T-helper 2 cell treated with Interferon-gamma antibody and Interleukin-4, amounts not matched to agents 5 μg/mL and 100 μg/mL, for 36 hours (primary cell): ENCODE measurements at regions not wholly inside any gene's neighbourhood (a gene's known extent, or its start where the extent isn't known, plus 50 kb on each side); places are given as distances from the start of the nearest gene placed in this dataset.
"Not testable (repeated sequence)": the region's sequence is repeated elsewhere in the genome, so short reads cannot be mapped to it uniquely, and the experiment has no call there.

Experiments used
- DNase-seq: peaks from one replicate; pipeline ENCODE4 v3.0.0; 2021; ENCODE audit warnings: low spot score
- H3K27ac Mint-ChIP-seq: one replicate; pipeline ENCODE4 v1.8.0; 2021; ENCODE audit warnings: mild to moderate bottlenecking, mixed read lengths
- H3K27me3 Mint-ChIP-seq: one replicate; pipeline ENCODE4 v1.8.0; 2021; ENCODE audit warnings: low read depth, mixed read lengths
- H3K36me3 Mint-ChIP-seq: one replicate; pipeline ENCODE4 v1.8.0; 2021; ENCODE audit warnings: low read depth, mixed read lengths
- H3K4me1 Mint-ChIP-seq: one replicate; pipeline ENCODE4 v1.8.0; 2021; ENCODE audit warnings: low read depth, mixed read lengths
- H3K4me3 Mint-ChIP-seq: one replicate; pipeline ENCODE4 v1.8.0; 2022; ENCODE audit warnings: mild to moderate bottlenecking, moderate library complexity, mixed read lengths
- H3K9me3 Mint-ChIP-seq: one replicate; pipeline ENCODE4 v1.8.0; 2021; ENCODE audit warnings: mixed read lengths

DNA sequence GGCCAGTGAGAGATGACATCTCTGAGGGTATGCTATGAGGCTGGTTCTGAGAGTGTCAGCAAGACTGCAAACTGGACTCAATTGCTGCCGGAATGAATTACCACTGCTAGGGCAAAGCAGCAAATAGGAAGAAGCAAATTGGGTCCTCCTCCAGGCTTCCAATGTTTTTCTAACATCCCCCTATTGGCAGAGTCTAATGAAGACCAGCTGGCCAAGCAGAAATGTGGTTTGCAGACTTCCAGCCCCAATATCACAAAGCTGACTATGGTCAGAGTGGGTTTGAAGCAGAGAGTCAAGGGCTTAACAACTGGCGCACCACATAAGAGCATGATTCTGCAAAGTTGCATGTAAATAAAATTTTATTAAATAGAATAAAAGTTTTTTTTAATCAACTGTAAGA, 225.4 kb upstream of the GLRA2 start:
- Mint-ChIP-seq H3K4me3 (no peak overlapping the region), H3K9me3 (no peaks in the 10 kb centered on the region), H3K27me3 (no peaks in the 10 kb centered on the region), H3K27ac (no peak overlapping the region), H3K36me3 (no peaks in the 10 kb centered on the region), H3K4me1 (no peaks in the 10 kb centered on the region)
- no peak for DNase-seq

DNA sequence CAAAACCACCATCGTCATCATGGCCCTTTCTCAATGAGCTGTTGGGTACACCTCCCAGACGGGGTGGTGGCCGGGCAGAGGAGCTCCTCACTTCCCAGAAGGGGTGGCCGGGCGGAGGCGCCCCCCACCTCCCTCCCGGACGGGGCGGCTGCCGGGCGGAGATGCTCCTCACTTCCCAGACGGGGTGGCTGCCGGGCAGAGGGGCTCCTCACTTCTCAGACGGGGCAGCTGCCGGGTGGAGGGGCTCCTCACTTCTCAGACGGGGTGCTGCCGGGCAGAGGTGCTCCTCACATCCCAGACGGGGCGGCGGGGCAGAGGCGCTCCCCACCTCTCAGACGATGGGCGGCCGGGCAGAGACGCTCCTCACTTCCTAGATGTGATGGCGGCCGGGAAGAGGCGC, 226.8 kb upstream of the GLRA2 start:
- H3K4me3 Mint-ChIP-seq, DNase-seq, H3K36me3 Mint-ChIP-seq, H3K27ac Mint-ChIP-seq, H3K27me3 Mint-ChIP-seq, H3K9me3 Mint-ChIP-seq, H3K4me1 Mint-ChIP-seq: not testable (repeated sequence)

DNA sequence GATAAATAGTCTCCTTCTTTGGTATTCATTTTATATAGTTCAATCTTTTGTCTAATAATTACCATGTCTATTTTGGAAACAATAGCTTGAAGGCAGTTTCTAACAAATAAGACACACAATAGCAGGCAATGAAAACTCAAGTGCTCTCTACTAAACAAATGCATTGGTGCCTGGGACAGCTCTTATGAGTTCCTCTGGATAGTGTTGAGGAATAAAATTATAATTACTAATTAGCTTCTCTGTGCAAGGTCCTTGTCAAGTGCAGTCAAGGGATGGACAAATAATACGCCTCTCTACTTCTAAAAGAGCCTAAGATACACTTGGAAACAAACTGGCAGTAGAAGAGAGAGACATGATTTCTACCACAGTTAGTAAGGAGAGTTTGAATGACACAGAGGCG, 229.0 kb upstream of the GLRA2 start:
- H3K4me3 Mint-ChIP-seq: no peak overlapping the region
- no peaks in the 10 kb centered on the region for H3K4me1 Mint-ChIP-seq
- H3K27me3 Mint-ChIP-seq: no peaks in the 10 kb centered on the region
- no peaks in the 10 kb centered on the region for H3K9me3 Mint-ChIP-seq
- no peak for DNase-seq
- H3K36me3 Mint-ChIP-seq: no peaks in the 10 kb centered on the region
- H3K27ac Mint-ChIP-seq: no peak overlapping the region

DNA sequence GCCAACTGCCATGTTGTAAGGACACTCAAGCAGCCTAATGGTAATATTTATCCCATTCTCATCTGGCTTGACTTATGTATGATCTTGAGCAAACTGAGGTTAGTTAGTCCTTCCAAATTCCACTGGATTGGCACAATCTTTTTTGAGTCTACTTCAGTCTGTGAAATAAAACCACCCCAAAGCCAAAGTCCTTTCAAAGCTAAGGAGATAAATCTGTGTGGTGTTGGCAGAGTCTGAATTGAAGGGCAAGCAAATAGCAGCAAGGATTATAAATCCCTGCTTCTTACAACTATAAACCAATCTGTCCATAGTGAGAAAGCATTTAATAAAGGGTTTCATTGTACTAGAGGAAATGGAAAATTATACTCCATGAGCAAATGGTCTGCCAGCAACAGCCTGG, 233.9 kb upstream of the GLRA2 start:
- DNase-seq: no peak
- H3K4me3 Mint-ChIP-seq: no peak overlapping the region
- no peaks in the 10 kb centered on the region for H3K36me3 Mint-ChIP-seq
- H3K4me1 Mint-ChIP-seq: no peaks in the 10 kb centered on the region
- H3K9me3 Mint-ChIP-seq: no peaks in the 10 kb centered on the region
- H3K27me3 Mint-ChIP-seq: no peaks in the 10 kb centered on the region
- H3K27ac Mint-ChIP-seq: no peak overlapping the region

DNA sequence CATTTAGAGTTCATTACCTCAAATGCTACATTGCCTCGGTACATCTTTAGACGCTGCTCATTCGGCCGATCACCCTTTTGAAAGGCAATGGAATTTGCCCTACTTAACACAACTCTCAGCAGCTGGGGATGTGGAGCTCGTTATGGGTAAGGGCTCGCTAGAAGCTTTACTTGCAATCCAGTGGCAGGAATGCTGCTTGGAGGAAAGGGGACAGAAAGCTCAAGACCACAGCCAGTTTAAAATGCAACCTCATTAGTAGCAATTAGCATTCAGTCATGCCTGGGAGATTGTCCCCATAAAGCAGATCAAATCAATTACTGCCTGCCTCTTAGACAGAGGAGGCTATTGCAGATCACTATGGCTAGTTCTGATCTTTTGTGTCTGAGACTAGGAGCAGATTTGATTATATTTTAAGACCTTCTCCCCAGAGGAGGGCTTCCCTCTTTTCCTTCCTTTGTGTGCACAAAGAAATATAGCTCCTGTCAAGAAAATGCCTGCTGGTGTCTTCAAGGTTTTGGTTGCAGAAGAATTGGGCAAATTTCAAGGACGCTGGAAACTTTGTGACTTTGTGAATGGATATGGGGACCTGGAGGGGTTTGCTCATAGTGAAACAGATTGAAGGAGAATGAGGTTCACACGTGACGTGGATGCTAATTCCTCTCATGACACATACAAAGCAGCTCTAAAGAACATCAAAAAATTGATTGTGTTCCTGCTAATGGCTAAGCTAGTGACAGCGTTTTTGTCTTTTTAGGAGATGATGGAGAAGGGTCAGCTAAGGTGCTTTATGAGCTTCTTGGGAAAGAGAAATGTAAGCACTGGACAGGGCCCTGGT, 237.5 kb upstream of the GLRA2 start:
- no peaks in the 10 kb centered on the region for H3K9me3 Mint-ChIP-seq
- H3K36me3 Mint-ChIP-seq: no peaks in the 10 kb centered on the region
- no peaks in the 10 kb centered on the region for H3K4me1 Mint-ChIP-seq
- H3K27ac Mint-ChIP-seq: no peak overlapping the region
- H3K4me3 Mint-ChIP-seq: no peak overlapping the region
- H3K27me3 Mint-ChIP-seq: no peaks in the 10 kb centered on the region
- no peak for DNase-seq

DNA sequence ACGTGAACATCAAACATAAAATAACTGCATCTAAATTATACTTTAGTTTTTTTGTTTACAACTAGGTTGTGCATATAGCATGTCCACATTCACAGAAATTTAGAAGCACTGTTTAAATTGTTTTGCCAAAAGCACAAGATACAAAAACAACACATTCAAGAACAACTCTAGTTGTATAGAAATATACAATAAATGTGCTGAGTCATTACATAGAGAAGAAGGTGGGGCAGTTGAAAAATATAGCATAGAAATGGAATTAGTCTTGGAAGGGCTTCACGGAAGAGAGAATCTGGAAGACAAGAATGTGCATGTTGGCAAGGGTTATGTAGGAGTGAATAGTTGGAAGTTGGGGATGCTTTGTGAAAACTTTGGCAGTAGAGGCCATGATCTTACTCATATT, 239.0 kb upstream of the GLRA2 start:
- no peaks in the 10 kb centered on the region for H3K36me3 Mint-ChIP-seq
- no peak for DNase-seq
- no peak overlapping the region for H3K27ac Mint-ChIP-seq
- H3K9me3 Mint-ChIP-seq: no peaks in the 10 kb centered on the region
- no peak overlapping the region for H3K4me3 Mint-ChIP-seq
- H3K4me1 Mint-ChIP-seq: no peaks in the 10 kb centered on the region
- H3K27me3 Mint-ChIP-seq: no peaks in the 10 kb centered on the region

DNA sequence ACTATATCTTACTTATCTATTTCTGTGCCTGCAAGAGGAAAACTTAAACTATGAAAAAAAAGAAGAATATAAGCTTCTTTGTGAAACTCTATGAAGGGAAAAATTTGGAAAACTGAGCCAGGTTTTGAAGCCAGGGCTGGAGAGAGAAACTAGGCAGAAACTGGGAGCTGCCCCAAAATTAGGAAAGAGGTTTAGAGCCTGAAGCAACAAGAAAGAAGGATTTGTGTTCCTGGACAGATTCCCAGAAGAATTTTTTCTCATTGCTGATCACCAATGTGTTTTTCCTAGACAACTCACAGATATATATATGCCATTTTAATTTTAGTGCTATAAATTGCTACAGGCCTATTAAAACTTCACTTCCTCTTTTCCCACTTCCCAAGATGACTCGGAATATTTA, 245.0 kb upstream of the GEMIN8 start:
- no peak for DNase-seq
- Mint-ChIP-seq H3K27ac (no peak overlapping the region), H3K4me3 (no peak overlapping the region), H3K27me3 (no peaks in the 10 kb centered on the region), H3K36me3 (no peaks in the 10 kb centered on the region), H3K9me3 (no peaks in the 10 kb centered on the region), H3K4me1 (no peaks in the 10 kb centered on the region)

DNA sequence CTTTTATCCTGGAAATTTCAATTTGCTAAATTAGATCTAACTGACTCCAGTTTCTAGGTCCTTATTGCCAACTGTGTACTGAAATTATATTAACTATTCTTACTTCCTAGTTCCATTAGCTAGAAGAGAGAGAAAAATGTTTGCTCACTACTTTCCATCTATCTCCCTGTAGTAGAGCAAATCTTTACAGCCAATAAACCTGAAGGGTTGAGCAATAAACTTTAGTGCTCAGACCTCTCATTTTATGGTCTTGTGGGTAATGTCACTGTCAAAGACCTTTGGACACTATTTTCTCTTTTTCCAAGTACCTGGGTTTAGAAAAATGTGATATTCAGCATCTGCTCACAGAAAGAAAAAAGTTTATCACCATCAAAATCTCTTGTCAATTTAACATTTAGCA, 237.5 kb upstream of the GEMIN8 start:
- Mint-ChIP-seq H3K27me3 (no peaks in the 10 kb centered on the region), H3K9me3 (no peaks in the 10 kb centered on the region), H3K4me1 (no peaks in the 10 kb centered on the region), H3K4me3 (no peak overlapping the region), H3K36me3 (no peaks in the 10 kb centered on the region), H3K27ac (no peak overlapping the region)
- DNase-seq: no peak

DNA sequence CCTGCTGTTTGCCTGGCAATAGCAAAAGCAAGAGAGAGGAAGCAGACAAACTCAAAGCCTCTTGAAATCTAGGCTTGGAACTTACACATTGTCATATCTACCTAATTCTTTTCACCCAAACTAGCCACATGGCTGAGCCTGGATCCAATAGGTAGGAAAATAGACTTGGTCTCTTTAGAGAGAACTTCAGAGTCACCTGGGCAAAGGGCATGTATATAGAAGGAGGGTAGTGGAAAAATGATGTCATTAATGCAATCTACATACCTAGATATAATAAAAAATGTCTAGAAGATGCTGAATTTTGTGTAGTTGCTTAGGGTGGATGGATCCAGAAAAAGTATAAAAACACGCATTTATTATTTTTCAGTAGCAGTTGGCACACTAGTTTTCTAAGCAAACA, 237.0 kb upstream of the GEMIN8 start:
- Mint-ChIP-seq H3K27ac (no peak overlapping the region), H3K27me3 (no peaks in the 10 kb centered on the region), H3K9me3 (no peaks in the 10 kb centered on the region), H3K36me3 (no peaks in the 10 kb centered on the region), H3K4me1 (no peaks in the 10 kb centered on the region), H3K4me3 (no peak overlapping the region)
- DNase-seq: no peak

DNA sequence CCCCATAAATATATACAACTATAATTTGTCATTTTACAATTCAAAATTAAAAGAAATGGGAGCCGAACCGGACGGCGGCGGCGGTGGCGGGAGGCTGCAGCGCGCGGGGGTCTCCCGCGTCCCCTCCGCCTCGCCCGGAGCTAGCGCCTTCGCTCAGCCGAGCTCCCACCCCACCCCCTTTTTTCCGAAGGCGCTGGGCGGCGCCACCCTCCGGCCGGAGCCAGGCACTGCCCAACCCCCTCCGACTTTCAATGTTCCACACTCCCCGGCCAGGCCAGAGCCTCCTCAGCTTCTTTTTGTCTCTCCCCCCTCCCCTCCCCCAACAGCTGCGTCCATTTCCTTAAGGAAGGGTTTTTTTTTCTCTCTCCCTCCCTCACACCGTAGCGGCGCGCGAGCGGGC, 214.1 kb upstream of the GEMIN8 start:
- Mint-ChIP-seq H3K27ac (no peak overlapping the region), H3K4me3 (no peak overlapping the region), H3K9me3 (no peaks in the 10 kb centered on the region), H3K27me3 (no peaks in the 10 kb centered on the region), H3K36me3 (no peaks in the 10 kb centered on the region), H3K4me1 (no peaks in the 10 kb centered on the region)
- DNase-seq: no peak

DNA sequence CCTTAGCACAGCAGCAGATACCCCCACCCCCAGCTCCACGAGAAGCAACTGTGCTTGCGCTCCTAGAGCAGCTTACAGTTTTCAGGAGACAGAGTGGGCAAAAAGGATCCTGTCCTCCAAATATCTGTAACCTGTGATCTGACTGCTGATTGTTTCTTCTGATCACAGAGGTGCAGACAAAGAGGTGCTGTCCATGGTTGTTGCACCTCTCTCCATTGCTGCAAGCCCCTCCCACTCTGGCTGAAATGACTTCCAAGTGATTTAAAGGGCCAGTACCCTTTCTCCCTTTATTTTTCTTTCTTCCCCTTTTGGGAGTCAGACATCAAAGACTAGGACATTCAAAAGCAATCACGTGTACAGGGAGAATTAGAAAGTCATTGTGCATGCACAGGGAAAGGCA, 205.3 kb upstream of the GEMIN8 start:
- H3K4me3 Mint-ChIP-seq: no peak overlapping the region
- H3K36me3 Mint-ChIP-seq: no peaks in the 10 kb centered on the region
- H3K27ac Mint-ChIP-seq: no peak overlapping the region
- no peaks in the 10 kb centered on the region for H3K4me1 Mint-ChIP-seq
- H3K27me3 Mint-ChIP-seq: no peaks in the 10 kb centered on the region
- no peaks in the 10 kb centered on the region for H3K9me3 Mint-ChIP-seq
- DNase-seq: no peak

DNA sequence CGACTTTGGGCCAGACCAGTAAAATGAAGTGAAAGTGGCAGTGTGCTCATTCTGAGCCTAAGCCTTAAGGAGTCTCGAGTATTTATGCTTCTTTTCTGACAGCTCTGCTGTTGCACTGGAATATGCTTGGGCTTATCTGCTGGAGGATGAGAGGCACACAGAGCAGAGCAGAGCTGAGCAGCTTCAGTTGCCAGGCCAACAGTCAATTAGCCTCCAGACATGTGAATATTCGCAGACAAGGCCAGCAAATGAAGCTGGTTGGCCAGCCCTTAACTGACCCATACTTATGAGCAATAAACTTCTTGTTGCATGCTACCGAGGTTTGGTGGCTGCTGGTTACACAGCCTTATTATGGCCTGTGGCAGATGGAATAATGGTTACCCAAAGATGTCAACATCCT, 203.0 kb upstream of the GEMIN8 start:
- Mint-ChIP-seq H3K4me3 (no peak overlapping the region), H3K27me3 (no peaks in the 10 kb centered on the region), H3K27ac (no peak overlapping the region), H3K4me1 (no peaks in the 10 kb centered on the region), H3K36me3 (no peaks in the 10 kb centered on the region), H3K9me3 (peaks cover 3% of the 10 kb centered on the region)
- no peak for DNase-seq

DNA sequence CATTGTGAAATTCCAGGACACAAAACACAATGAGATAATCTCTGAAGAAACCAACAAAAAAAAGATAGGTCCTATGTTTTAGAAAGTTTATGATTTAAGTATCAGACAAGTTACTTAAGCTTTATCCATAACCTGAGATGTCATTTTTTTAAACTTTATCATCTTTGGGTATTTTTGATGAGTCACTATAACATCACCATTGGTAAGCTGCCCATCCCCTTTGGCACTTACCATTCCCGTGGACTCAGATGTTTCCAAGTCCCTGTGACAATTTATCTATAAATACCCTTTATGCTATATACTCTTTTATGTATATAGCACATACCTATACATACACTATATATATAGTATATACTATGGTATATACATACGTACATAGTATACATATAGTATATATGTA, 198.9 kb upstream of the GEMIN8 start:
- Mint-ChIP-seq H3K4me3 (no peak overlapping the region), H3K36me3 (no peaks in the 10 kb centered on the region), H3K27me3 (no peaks in the 10 kb centered on the region), H3K9me3 (peaks cover 3% of the 10 kb centered on the region), H3K4me1 (no peaks in the 10 kb centered on the region), H3K27ac (no peak overlapping the region)
- no peak for DNase-seq

DNA sequence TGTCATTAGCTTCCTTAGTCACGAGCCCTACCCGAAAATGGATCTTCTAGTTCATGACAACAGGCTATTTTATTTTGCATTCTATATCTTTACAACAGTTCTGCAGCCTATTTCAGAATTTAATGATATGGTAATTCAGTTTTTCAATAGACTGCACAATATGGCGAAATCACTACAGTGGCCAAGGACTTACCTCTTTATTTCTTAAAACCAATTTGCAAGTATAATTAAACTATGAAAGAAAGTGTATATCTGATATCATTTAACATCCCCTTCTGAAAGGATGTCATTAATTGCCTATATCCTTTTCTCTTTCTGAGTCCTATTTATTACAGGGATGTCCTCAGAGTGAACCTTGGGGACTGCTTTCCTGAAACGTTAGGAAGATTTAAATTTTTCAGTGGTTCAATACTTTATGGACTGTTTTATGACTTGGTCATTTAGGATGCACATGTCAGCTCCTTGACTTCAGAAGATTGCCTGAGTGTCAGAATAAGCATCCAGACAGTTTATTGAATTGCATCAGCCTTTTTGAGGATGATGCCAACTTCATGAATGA, 190.8 kb upstream of the GEMIN8 start:
- no peak for DNase-seq
- Mint-ChIP-seq H3K4me1 (no peaks in the 10 kb centered on the region), H3K9me3 (peaks cover 4% of the 10 kb centered on the region), H3K27ac (no peak overlapping the region), H3K36me3 (no peaks in the 10 kb centered on the region), H3K4me3 (no peak overlapping the region), H3K27me3 (no peaks in the 10 kb centered on the region)

DNA sequence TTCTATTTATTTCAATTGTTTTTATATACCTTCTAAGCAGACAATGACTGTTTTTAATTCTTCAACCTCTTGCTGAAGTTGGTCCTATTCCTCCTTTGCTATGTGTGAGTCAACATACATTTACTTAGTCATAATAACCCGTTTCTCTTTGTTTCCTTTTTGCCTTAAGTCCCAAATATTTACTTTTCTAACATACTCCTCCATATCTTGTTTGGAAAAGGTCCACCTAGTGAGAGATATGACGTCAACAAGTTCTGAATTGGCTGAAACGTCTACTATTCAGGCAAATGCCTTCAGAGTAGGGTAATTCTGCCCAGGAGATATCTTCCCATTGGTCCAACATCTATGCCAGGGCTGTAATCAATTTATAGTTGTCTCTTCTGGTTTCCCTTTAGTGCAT, 179.3 kb upstream of the GEMIN8 start:
- Mint-ChIP-seq H3K9me3 (no peaks in the 10 kb centered on the region), H3K4me3 (no peak overlapping the region), H3K27ac (no peak overlapping the region), H3K36me3 (no peaks in the 10 kb centered on the region), H3K27me3 (no peaks in the 10 kb centered on the region), H3K4me1 (no peaks in the 10 kb centered on the region)
- no peak for DNase-seq
